K562 (cell line): ENCODE measurements at regions not wholly inside any gene's neighbourhood (a gene's known extent, or its start where the extent isn't known, plus 50 kb on each side); places are given as distances from the start of the nearest gene placed in this dataset.

Experiments used
- ATAC-seq: fragments of 200-7000 bp; cut with Tn5 transposase; 3 replicates; pipeline ENCODE4 v1.9.1; 2020; ENCODE audit warnings: moderate library complexity
- BruUV-seq: library from RNA; stranded (reverse); fragments of 400-500 nt; replicated peaks from 2 replicates; lab custom pipeline; 2021; lab: Mats Ljungman, UMichigan
- CTCF ChIA-PET: fragments of 300-600 bp; formaldehyde crosslinking; extraction: SDS; loops from one replicate; lab custom pipeline; 2021; ENCODE audit warnings: low intra/inter-chr PET ratio; lab: Yijun Ruan, JAX
- POLR2A ChIA-PET: fragments of 300-600, 350-650 bp; sonication (Branson Sonifier 250); formaldehyde crosslinking; extraction: SDS; loops from one replicate; lab custom pipeline; 2021; ENCODE audit warnings: antibody characterized with exemption, inconsistent platforms; lab: Yijun Ruan, JAX
- DNase-seq, 4 experiments: peaks; one replicate each; pipeline versions ENCODE4 v3.0.0 to v3.0.0-alpha.2; 2011 to 2018; ENCODE audit warnings: low spot score in 3 of 4, mixed read lengths in 3 of 4; ENCODE audit errors: extremely low read depth in 1 of 4
- FAIRE-seq: peaks from 2 replicates; lab custom pipeline; 2011; peaks lifted over from hg19 to GRCh38; lab: Jason Lieb, UNC
- H2AFZ ChIP-seq: 2 replicates; pipeline ENCODE4 v1.6.0; 2011; ENCODE audit warnings: low read depth, low read length, control low read depth, inconsistent platforms
- H3K27ac ChIP-seq: fragments of 200-600 bp; 3 replicates; pipeline ENCODE4 v1.8.0; 2011; ENCODE audit warnings: low read depth, mild to moderate bottlenecking, control low read depth, inconsistent platforms, low read length, moderate library complexity, mixed read lengths; ENCODE audit errors: extremely low read depth
- H3K27me3 ChIP-seq, 2 experiments: fragments of 300-600 bp in 1 of 2; 2 replicates in 1 of 2; 3 replicates in 1 of 2; pipeline versions ENCODE4 v1.6.0 to v1.8.0; 2011; ENCODE audit warnings: inconsistent platforms in 2 of 2, low read length in 2 of 2, mild to moderate bottlenecking in 1 of 2, mixed read lengths in 1 of 2, moderate library complexity in 1 of 2; ENCODE audit not compliant: control insufficient read depth in 2 of 2, insufficient read depth in 2 of 2
- H3K36me3 ChIP-seq: fragments of 300-600 bp; 3 replicates; pipeline ENCODE4 v1.8.0; 2011; ENCODE audit warnings: mild to moderate bottlenecking, low read length, inconsistent platforms; ENCODE audit not compliant: control insufficient read depth, insufficient read depth
- H3K4me1 ChIP-seq, 2 experiments: fragments of 200-600 bp in 1 of 2; replicated peaks in 1 of 2; 2 replicates in 1 of 2; 3 replicates in 1 of 2; pipeline versions ENCODE4 v1.5.1 to v1.8.0; 2011; ENCODE audit warnings: inconsistent platforms in 2 of 2, low read length in 2 of 2, mild to moderate bottlenecking in 1 of 2, mixed read lengths in 1 of 2, moderate library complexity in 1 of 2; ENCODE audit not compliant: control insufficient read depth in 2 of 2, insufficient read depth in 2 of 2
- H3K4me2 ChIP-seq: 2 replicates; pipeline ENCODE4 v1.6.1; 2011; ENCODE audit warnings: low read length, control low read depth, inconsistent platforms, mixed read lengths; ENCODE audit not compliant: insufficient read depth
- H3K4me3 ChIP-seq: fragments of 200-600 bp; sonication (generic), shearing (Covaris generic); 2 replicates; pipeline ENCODE4 v1.5.1; 2016; ENCODE audit warnings: control low read depth, inconsistent platforms
- H3K79me2 ChIP-seq: fragments of 200-600 bp; 3 replicates; pipeline ENCODE4 v1.8.0; 2011; ENCODE audit warnings: low read length, inconsistent platforms; ENCODE audit not compliant: control insufficient read depth, insufficient read depth
- H3K9ac ChIP-seq, 2 experiments: 2 replicates each; pipeline versions ENCODE4 v1.6.0 to v1.6.1; 2011; ENCODE audit warnings: low read depth in 2 of 2, low read length in 2 of 2, control low read depth in 1 of 2, inconsistent platforms in 1 of 2, mild to moderate bottlenecking in 1 of 2, mixed read lengths in 1 of 2; ENCODE audit not compliant: insufficient read depth in 1 of 2
- H3K9me1 ChIP-seq: one replicate; pipeline ENCODE4 v1.6.0; 2011; ENCODE audit warnings: inconsistent platforms, mild to moderate bottlenecking, low read length, moderate library complexity; ENCODE audit not compliant: control insufficient read depth, insufficient read depth
- H3K9me3 ChIP-seq: replicated peaks from 2 replicates; pipeline ENCODE4 v1.5.1; 2011; ENCODE audit warnings: low read depth, low read length, inconsistent platforms; ENCODE audit not compliant: control insufficient read depth, insufficient read depth
- H4K20me1 ChIP-seq: replicated peaks from 2 replicates; pipeline ENCODE4 v1.6.1; 2011; ENCODE audit warnings: low read length, inconsistent platforms, mixed read lengths; ENCODE audit not compliant: control insufficient read depth, insufficient read depth
- FUS ChIP-seq: fragments of 200-400 bp; formaldehyde crosslinking; optimal IDR thresholded peaks from 2 replicates; pipeline ENCODE3; 2017; ENCODE audit warnings: low read depth, low read length
- MEF2D ChIP-seq: conservative IDR thresholded peaks from 2 replicates; pipeline ENCODE4 v1.6.1; 2016; ENCODE audit warnings: low read depth, missing genetic modification characterization, missing compliant biosample characterization
- MYC ChIP-seq, 2 experiments: fragments of 250-450 bp in 1 of 2; sonication (Bioruptor Pico) in 1 of 2; IDR thresholded peaks; 2 replicates each; pipeline versions ENCODE4 v1.5.1 to v1.6.1; 2012 to 2021; ENCODE audit warnings: low read depth in 2 of 2, borderline replicate concordance in 1 of 2, improper control_type of control experiment in 1 of 2, low read length in 1 of 2, mild to moderate bottlenecking in 1 of 2, moderate library complexity in 1 of 2
- POLR2B ChIP-seq: fragments of 450-650 bp; IDR thresholded peaks from 2 replicates; pipeline ENCODE4 v1.6.1; 2018; ENCODE audit warnings: low read depth; ENCODE audit not compliant: partially characterized antibody
- POLR3G ChIP-seq: IDR thresholded peaks from 2 replicates; pipeline ENCODE4 v1.6.1; 2011; ENCODE audit not compliant: insufficient read length, insufficient replicate concordance; ENCODE audit errors: extremely low read depth
- SMARCE1 ChIP-seq: fragments of 450-650 bp; IDR thresholded peaks from 2 replicates; pipeline ENCODE4 v1.7.1; 2016; ENCODE audit warnings: mild to moderate bottlenecking
- TAL1 ChIP-seq: fragments of 450-650 bp; IDR thresholded peaks from 2 replicates; pipeline ENCODE4 v1.6.1; 2016; ENCODE audit warnings: mild to moderate bottlenecking
- U2AF1 ChIP-seq: fragments of 200-400 bp; formaldehyde crosslinking; optimal IDR thresholded peaks from 2 replicates; pipeline ENCODE3; 2017; ENCODE audit warnings: mild to moderate bottlenecking, low read depth, low read length, moderate library complexity
- ZNF778 ChIP-seq: fragments of 450-650 bp; formaldehyde crosslinking; IDR thresholded peaks from 2 replicates; pipeline ENCODE4 v1.4.0; 2020; ENCODE audit warnings: mild to moderate bottlenecking, moderate library complexity
- ZNF830 ChIP-seq: fragments of 250-450 bp; sonication (Bioruptor Pico); IDR thresholded peaks from 2 replicates; pipeline ENCODE4 v1.5.0; 2021; ENCODE audit warnings: mild to moderate bottlenecking
- WGBS: fragments of 100-300 bp; shearing (Covaris generic); methylation state at CpG from one replicate; pipeline ENCODE4 v1.1.6; 2016; ENCODE audit warnings: low coverage, mixed read lengths; ENCODE audit not compliant: insufficient coverage; ENCODE audit errors: missing lambda C conversion rate; 5-methylcytosine and 5-hydroxymethylcytosine counted together
- in situ Hi-C: fragments of 300-500 bp; cut with MboI; formaldehyde crosslinking; loops from 4 replicates; pipeline ENCODE4 v1.15.0; 2018; ENCODE audit warnings: inconsistent platforms, mixed read lengths
- intact Hi-C: fragments of 100-400 bp; cut with micrococcal nuclease; formaldehyde crosslinking; loops from 2 replicates; pipeline ENCODE4 v1.14.2; 2022
- TF ChIP-seq, protein P1 (sequence below): fragments of 450-650 bp; formaldehyde crosslinking; IDR thresholded peaks from 2 replicates; pipeline ENCODE4 v1.4.0; 2022; ENCODE audit warnings: missing genetic modification characterization
- TF ChIP-seq, protein P2 (sequence below): fragments of 450-650 bp; IDR thresholded peaks from 2 replicates; pipeline ENCODE4 v1.6.1; 2014; ENCODE audit warnings: low read depth, mild to moderate bottlenecking, moderate library complexity, borderline replicate concordance
- TF ChIP-seq, protein P3 (sequence below): fragments of 250-450 bp; sonication (Bioruptor Pico); IDR thresholded peaks from 2 replicates; pipeline ENCODE4 v1.8.0; 2021; ENCODE audit warnings: borderline replicate concordance, mild to moderate bottlenecking, moderate library complexity; ENCODE audit not compliant: poor library complexity, severe bottlenecking

DNA sequence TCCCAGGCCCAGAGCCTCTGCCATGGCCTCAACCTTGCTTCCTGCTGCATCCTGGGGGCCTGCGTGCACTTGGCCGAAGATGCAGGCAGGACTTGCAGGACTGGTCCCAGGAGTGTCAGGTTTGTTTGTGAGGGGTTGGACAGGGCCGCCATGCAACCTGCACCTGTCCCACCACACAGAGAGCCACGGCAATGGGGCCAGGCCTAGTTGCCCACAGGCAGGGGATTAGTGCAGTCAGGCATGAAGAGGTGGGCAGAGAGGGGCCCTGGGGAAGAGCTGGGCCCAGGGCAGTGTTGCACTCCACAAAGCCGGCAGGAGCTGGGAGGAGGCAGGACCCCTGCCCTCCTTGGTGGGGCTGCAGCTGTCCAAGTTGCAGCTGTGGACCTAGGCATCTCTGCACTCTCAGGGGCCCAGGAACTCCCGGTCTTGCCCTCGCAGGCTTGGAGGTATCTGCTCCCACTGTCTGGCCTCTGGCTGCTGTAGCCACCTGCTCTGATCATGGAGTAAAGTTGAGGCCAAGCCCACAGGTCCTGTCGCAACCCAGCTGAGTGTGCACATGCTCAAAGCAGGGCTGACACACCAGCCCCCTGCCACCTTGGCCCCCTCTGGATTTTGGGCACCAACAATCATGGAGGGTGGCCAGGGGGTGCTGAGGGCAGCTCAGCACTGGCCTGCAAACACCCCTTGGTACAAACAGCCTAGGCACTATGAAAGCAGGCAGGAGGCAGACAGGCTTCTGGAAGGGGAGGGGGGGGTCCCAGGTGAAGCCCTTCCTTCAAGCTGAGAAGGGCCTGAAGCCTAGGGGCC is 190.4 kb upstream of the PCDH10 start:
- CTCF ChIA-PET: no interaction called here
- 0% methylated on average over 6 of the region's 8 CpGs for WGBS
- Histone ChIP-seq H3K9me1 (no peaks in the 10 kb centered on the region), H3K9me3 (no peaks in the 10 kb centered on the region), H3K79me2 (no peaks in the 10 kb centered on the region), H3K27me3 (no peaks in the 10 kb centered on the region), H3K4me1 (no peaks in the 10 kb centered on the region), H2AFZ (no peak overlapping the region), H4K20me1 (no peaks in the 10 kb centered on the region), H3K36me3 (no peaks in the 10 kb centered on the region), H3K9ac (no peak overlapping the region), H3K4me3 (no peak overlapping the region), H3K27ac (no peak overlapping the region), H3K4me2 (no peak overlapping the region)
- in situ Hi-C loops: no loop called here
- intact Hi-C loops: no loop called here
- DNase-seq: no peak
- no TSS peak for BruUV-seq
- no peak for ATAC-seq
- TF ChIP-seq FUS (no peak), MYC (IDR thresholded peaks at IDR 0.05; ENCODE audit: low read depth, low read length) (no peak), MYC (CRISPR knock-in tag; IDR thresholded peaks at IDR 0.05; ENCODE audit: borderline replicate concordance, low read depth) (no peak), POLR3G (no peak), SMARCE1 (no peak), ZNF778 (no peak)
- POLR2A ChIA-PET: no interaction called here
- FAIRE-seq: no peak

DNA sequence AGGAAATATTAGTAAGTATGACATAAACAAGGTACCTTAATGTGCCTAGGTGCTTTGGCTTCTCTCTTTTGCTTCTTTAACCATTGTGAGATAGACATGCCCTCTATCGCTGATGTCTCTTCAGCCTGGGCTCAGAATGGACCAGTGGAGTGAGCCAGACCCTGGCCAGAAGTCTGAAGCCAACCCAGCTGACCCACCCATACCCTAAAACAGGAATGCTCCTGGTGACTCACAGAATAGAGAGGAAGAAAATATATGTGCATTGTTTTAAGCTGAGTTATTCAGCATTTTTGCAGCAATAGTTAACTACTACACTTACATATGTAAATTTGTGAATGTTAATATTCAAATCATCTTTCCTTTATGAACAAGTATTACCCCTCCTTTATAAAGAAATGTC is 167.5 kb upstream of the PCDH10 start:
- Histone ChIP-seq H3K4me2 (no peak overlapping the region), H3K4me3 (no peak overlapping the region), H3K79me2 (no peaks in the 10 kb centered on the region), H2AFZ (no peak overlapping the region), H3K9me1 (no peaks in the 10 kb centered on the region), H4K20me1 (no peaks in the 10 kb centered on the region), H3K27ac (no peak overlapping the region), H3K27me3 (no peaks in the 10 kb centered on the region), H3K9me3 (no peaks in the 10 kb centered on the region), H3K36me3 (no peaks in the 10 kb centered on the region), H3K9ac (no peak overlapping the region), H3K4me1 (no peaks in the 10 kb centered on the region)
- FAIRE-seq (no peak), ATAC-seq (no peak), DNase-seq (no peak)
- intact Hi-C loops (no loop called here), in situ Hi-C loops (no loop called here)
- CTCF ChIA-PET: no interaction called here
- POLR2A ChIA-PET: no interaction called here
- BruUV-seq: no TSS peak
- WGBS: 0% methylated on average over 1 of the region's 1 CpG
- no peak for TF ChIP-seq TAL1
- TF ChIP-seq, protein P1, sequence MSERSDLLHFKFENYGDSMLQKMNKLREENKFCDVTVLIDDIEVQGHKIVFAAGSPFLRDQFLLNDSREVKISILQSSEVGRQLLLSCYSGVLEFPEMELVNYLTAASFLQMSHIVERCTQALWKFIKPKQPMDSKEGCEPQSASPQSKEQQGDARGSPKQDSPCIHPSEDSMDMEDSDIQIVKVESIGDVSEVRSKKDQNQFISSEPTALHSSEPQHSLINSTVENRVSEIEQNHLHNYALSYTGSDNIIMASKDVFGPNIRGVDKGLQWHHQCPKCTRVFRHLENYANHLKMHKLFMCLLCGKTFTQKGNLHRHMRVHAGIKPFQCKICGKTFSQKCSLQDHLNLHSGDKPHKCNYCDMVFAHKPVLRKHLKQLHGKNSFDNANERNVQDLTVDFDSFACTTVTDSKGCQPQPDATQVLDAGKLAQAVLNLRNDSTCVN (CRISPR knock-in tag): no peak
- no peak for TF ChIP-seq POLR2B
- TF ChIP-seq, protein P2, sequence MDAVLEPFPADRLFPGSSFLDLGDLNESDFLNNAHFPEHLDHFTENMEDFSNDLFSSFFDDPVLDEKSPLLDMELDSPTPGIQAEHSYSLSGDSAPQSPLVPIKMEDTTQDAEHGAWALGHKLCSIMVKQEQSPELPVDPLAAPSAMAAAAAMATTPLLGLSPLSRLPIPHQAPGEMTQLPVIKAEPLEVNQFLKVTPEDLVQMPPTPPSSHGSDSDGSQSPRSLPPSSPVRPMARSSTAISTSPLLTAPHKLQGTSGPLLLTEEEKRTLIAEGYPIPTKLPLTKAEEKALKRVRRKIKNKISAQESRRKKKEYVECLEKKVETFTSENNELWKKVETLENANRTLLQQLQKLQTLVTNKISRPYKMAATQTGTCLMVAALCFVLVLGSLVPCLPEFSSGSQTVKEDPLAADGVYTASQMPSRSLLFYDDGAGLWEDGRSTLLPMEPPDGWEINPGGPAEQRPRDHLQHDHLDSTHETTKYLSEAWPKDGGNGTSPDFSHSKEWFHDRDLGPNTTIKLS: no peak
- TF ChIP-seq U2AF1: no peak
- no peak for TF ChIP-seq MEF2D (tag)
- TF ChIP-seq, protein P3, sequence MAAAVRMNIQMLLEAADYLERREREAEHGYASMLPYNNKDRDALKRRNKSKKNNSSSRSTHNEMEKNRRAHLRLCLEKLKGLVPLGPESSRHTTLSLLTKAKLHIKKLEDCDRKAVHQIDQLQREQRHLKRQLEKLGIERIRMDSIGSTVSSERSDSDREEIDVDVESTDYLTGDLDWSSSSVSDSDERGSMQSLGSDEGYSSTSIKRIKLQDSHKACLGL (CRISPR knock-in tag): no peak
- no peak for TF ChIP-seq ZNF830
